HCT116 (cell line): ENCODE measurements at regions not wholly inside any gene's neighbourhood (a gene's known extent, or its start where the extent isn't known, plus 50 kb on each side); places are given as distances from the start of the nearest gene placed in this dataset.

Source experiments
- ATAC-seq: fragments of 200-7000 bp; cut with Tn5 transposase; 2 replicates; pipeline ENCODE4 v1.9.1; 2020; ENCODE audit warnings: mild to moderate bottlenecking, moderate library complexity
- BruUV-seq: library from RNA; stranded (reverse); fragments of 400-500 nt; replicated peaks from 2 replicates; lab custom pipeline; 2021; lab: Mats Ljungman, UMichigan
- CTCF ChIA-PET: fragments of 300-600 bp; sonication (Branson Sonifier 250); formaldehyde crosslinking; loops from one replicate; lab custom pipeline; 2021; ENCODE audit warnings: antibody characterized with exemption; lab: Charles Lee
- POLR2A ChIA-PET: fragments of 300-600, 350-600 bp; sonication (Branson Sonifier 250); formaldehyde crosslinking; loops from one replicate; lab custom pipeline; 2021; ENCODE audit warnings: antibody characterized with exemption; lab: Charles Lee
- RAD21 ChIA-PET, 2 experiments: fragments of 300-600 bp; sonication (Branson Sonifier 250); formaldehyde crosslinking; loops; one replicate each; lab custom pipeline; 2023; ENCODE audit warnings: low total read pairs in 2 of 2; ENCODE audit not compliant: uncharacterized antibody in 2 of 2, unreplicated experiment in 2 of 2, low non-redundant PET in 1 of 2; lab: Charles Lee
- DNase-seq: peaks from one replicate; pipeline ENCODE4 v3.0.0-alpha.2; 2010; ENCODE audit warnings: low read depth, low spot score
- H2AFZ ChIP-seq: fragments of 200-600 bp; shearing (Covaris generic), sonication (generic); 2 replicates; pipeline ENCODE4 v1.6.1; 2017; ENCODE audit warnings: low read depth, mixed run types, mixed read lengths, antibody characterized with exemption, low read length; ENCODE audit not compliant: poor library complexity, severe bottlenecking
- H3K27ac ChIP-seq: 2 replicates; pipeline ENCODE4 v1.5.1; 2012; ENCODE audit warnings: low read depth, low read length
- H3K27me3 ChIP-seq: fragments of 200-600 bp; sonication (generic); 2 replicates; pipeline ENCODE4 v1.6.1; 2016; ENCODE audit warnings: mixed run types, low read length, mixed read lengths; ENCODE audit not compliant: insufficient read depth
- H3K36me3 ChIP-seq, 2 experiments: fragments of 200-500 bp in 1 of 2; fragments of 200-600 bp in 1 of 2; sonication (Bioruptor generic) in 1 of 2; sonication (generic) in 1 of 2; 2 replicates each; pipeline versions ENCODE4 v1.5.1 to v1.6.1; 2014 to 2016; ENCODE audit warnings: low read length in 2 of 2, inconsistent platforms in 1 of 2, mixed read lengths in 1 of 2, mixed run types in 1 of 2; ENCODE audit not compliant: insufficient read depth in 2 of 2, control insufficient read depth in 1 of 2
- H3K4me1 ChIP-seq, 2 experiments: fragments of 200-600 bp in 1 of 2; sonication (generic) in 1 of 2; 2 replicates each; pipeline versions ENCODE4 v1.5.1 to v1.6.1; 2012 to 2017; ENCODE audit warnings: low read length in 2 of 2, inconsistent platforms in 1 of 2, mild to moderate bottlenecking in 1 of 2, mixed read lengths in 1 of 2, mixed run types in 1 of 2, moderate library complexity in 1 of 2; ENCODE audit not compliant: insufficient read depth in 2 of 2, control insufficient read depth in 1 of 2
- H3K4me2 ChIP-seq: fragments of 200-600 bp; sonication (generic); 2 replicates; pipeline ENCODE4 v1.6.1; 2017; ENCODE audit warnings: mixed run types, low read length, mixed read lengths
- H3K4me3 ChIP-seq, 2 experiments: fragments of 200-600 bp in 1 of 2; sonication (generic) in 1 of 2; replicated peaks in 1 of 2; 2 replicates each; pipeline ENCODE4 v1.5.1; 2011 to 2016; ENCODE audit warnings: low read length in 2 of 2, control low read depth in 1 of 2, low read depth in 1 of 2, mild to moderate bottlenecking in 1 of 2, mixed read lengths in 1 of 2, mixed run types in 1 of 2
- H3K79me2 ChIP-seq: fragments of 200-600 bp; sonication (generic); 2 replicates; pipeline ENCODE4 v1.6.1; 2017; ENCODE audit warnings: mild to moderate bottlenecking, mixed run types, low read length, moderate library complexity, mixed read lengths; ENCODE audit not compliant: insufficient read depth
- H3K9ac ChIP-seq: fragments of 200-600 bp; sonication (generic); 2 replicates; pipeline ENCODE4 v1.6.1; 2016; ENCODE audit warnings: low read length, mixed read lengths
- H3K9me2 ChIP-seq: fragments of 200-600 bp; sonication (generic), shearing (Covaris generic); 2 replicates; pipeline ENCODE4 v1.6.1; 2017; ENCODE audit warnings: mixed run types, mild to moderate bottlenecking, moderate library complexity; ENCODE audit not compliant: insufficient read depth
- H3K9me3 ChIP-seq, 2 experiments: fragments of 200-500 bp in 1 of 2; fragments of 200-600 bp in 1 of 2; sonication (Bioruptor generic) in 1 of 2; sonication (generic) in 1 of 2; 2 replicates each; pipeline ENCODE4 v1.6.1; 2014 to 2017; ENCODE audit warnings: low read length in 2 of 2, mixed read lengths in 2 of 2, inconsistent platforms in 1 of 2, low read depth in 1 of 2, mild to moderate bottlenecking in 1 of 2, mixed run types in 1 of 2, moderate library complexity in 1 of 2; ENCODE audit not compliant: control insufficient read depth in 1 of 2, insufficient read depth in 1 of 2
- H4K20me1 ChIP-seq: fragments of 200-600 bp; sonication (generic), shearing (Covaris generic); 2 replicates; pipeline ENCODE4 v1.6.1; 2017; ENCODE audit warnings: mixed run types, mild to moderate bottlenecking, moderate library complexity; ENCODE audit not compliant: insufficient read depth
- EGR1 ChIP-seq: IDR thresholded peaks from 2 replicates; pipeline ENCODE4 v1.6.1; 2012; ENCODE audit warnings: low read depth
- ELF1 ChIP-seq: IDR thresholded peaks from 2 replicates; pipeline ENCODE4 v1.6.1; 2012; ENCODE audit warnings: low read depth, borderline replicate concordance
- EZH2 ChIP-seq: fragments of 200-600 bp; sonication (generic); IDR thresholded peaks from 2 replicates; pipeline ENCODE4 v1.6.1; 2017; ENCODE audit warnings: antibody characterized with exemption, mixed run types
- EZH2phosphoT487 ChIP-seq: fragments of 200-600 bp; IDR thresholded peaks from 2 replicates; pipeline ENCODE4 v1.6.1; 2018; ENCODE audit warnings: antibody characterized with exemption, borderline replicate concordance
- SIN3A ChIP-seq: IDR thresholded peaks from 2 replicates; pipeline ENCODE4 v1.6.1; 2012; ENCODE audit warnings: low read depth
- SRF ChIP-seq: IDR thresholded peaks from 2 replicates; pipeline ENCODE4 v1.6.1; 2012; ENCODE audit warnings: low read depth
- ZFX ChIP-seq: fragments of 450-650 bp; IDR thresholded peaks from 2 replicates; pipeline ENCODE4 v1.6.1; 2017
- intact Hi-C: fragments of 100-400 bp; cut with micrococcal nuclease; formaldehyde crosslinking; loops from 2 replicates; pipeline ENCODE4 v1.10.0; 2022

GRCh38 chr2:47230418-47230817 is 54.1 kb upstream of the CALM2 start:
- no peaks in the 10 kb centered on the region for H3K27me3 ChIP-seq
- RAD21 ChIA-PET, result no interaction called here
- peaks cover 3 to 6% of the 10 kb centered on the region in 2 experiments; a peak in 3 of 4 replicates for H3K4me1 ChIP-seq
- CTCF ChIA-PET, result no interaction called here
- no TSS peak for BruUV-seq
- H3K4me2 ChIP-seq, result no peak overlapping the region
- no peak overlapping the region for H3K4me3 ChIP-seq
- no peak overlapping the region for H3K27ac ChIP-seq
- no peaks in the 10 kb centered on the region for H3K9me3 ChIP-seq
- H3K36me3 ChIP-seq, result no peaks in the 10 kb centered on the region
- ATAC-seq, result no peak
- no peak overlapping the region for H2AFZ ChIP-seq
- H3K9me2 ChIP-seq, result no peaks in the 10 kb centered on the region
- H4K20me1 ChIP-seq, result no peaks in the 10 kb centered on the region
- DNase-seq, result no peak
- H3K9ac ChIP-seq, result no peak overlapping the region
- intact Hi-C loops, result no loop called here
- no peaks in the 10 kb centered on the region for H3K79me2 ChIP-seq
- TF ChIP-seq EZH2phosphoT487 (no peak), EZH2 (no peak), EGR1 (no peak)
- POLR2A ChIA-PET, result no interaction called here

- Histone ChIP-seq H3K4me2 (no peak overlapping the region), H2AFZ (no peak overlapping the region), H3K79me2 (no peaks in the 10 kb centered on the region), H3K9me2 (no peaks in the 10 kb centered on the region), H3K9ac (no peak overlapping the region), H3K4me1 (peaks cover 3 to 11% of the 10 kb centered on the region in 2 experiments; a peak in 3 of 4 replicates), H3K9me3 (no peaks in the 10 kb centered on the region), H3K27ac (no peak overlapping the region), H3K36me3 (no peaks in the 10 kb centered on the region), H4K20me1 (no peaks in the 10 kb centered on the region)
- ChIA-PET RAD21 (no interaction called here), CTCF (no interaction called here), POLR2A (interaction anchor here (1.3 kb wide), 1 partner anchor 11 kb away, joined by 3 read pairs; no protein-coding TSS in a partner anchor)
- ATAC-seq (no peak), DNase-seq (no peak)
- TF ChIP-seq ELF1 (no peak), ZFX (no peak), SIN3A (no peak), SRF (no peak)
- TF ChIP-seq, all 23 proteins: peak for 0
- Histone ChIP-seq H3K4me3 (no peak overlapping the region), H3K27me3 (no peaks in the 10 kb centered on the region)
- intact Hi-C loops, result no loop called here
- no TSS peak for BruUV-seq
Measured at GRCh38 chr2:47227532-47228279, 51.4 kb upstream of the CALM2 start.
